AML-193 (cell line): ENCODE measurements at regions not wholly inside any gene's neighbourhood (a gene's known extent, or its start where the extent isn't known, plus 50 kb on each side); places are given as distances from the start of the nearest gene placed in this dataset.
A peak's percentile ranks its signal among the peaks of the same experiment; 100 is the strongest.

Source experiments
- DNase-seq, 2 experiments: peaks; one replicate each; lab custom pipeline; 2025; lab: John Stamatoyannopoulos, UW

GRCh38 chr13:51518827-51519226 is 65.4 kb upstream of the WDFY2 start:
- peak; percentile 28 to 34 for DNase-seq

GRCh38 chr13:51519771-51520216 is 64.5 kb upstream of the WDFY2 start:
- no peak for DNase-seq

- peak; percentile 79 to 82 for DNase-seq
Measured at GRCh38 chr13:51520524-51520923, 63.7 kb upstream of the WDFY2 start.

- peak; percentile 84 to 90 for DNase-seq
Measured at GRCh38 chr13:51523082-51523518, 61.2 kb upstream of the WDFY2 start.

- DNase-seq: no peak
Measured at GRCh38 chr13:51524312-51524711, 60.0 kb upstream of the WDFY2 start.

- no peak for DNase-seq
Measured at GRCh38 chr13:51524829-51525566, 59.3 kb upstream of the WDFY2 start.

- DNase-seq: no peak
Measured at GRCh38 chr13:51525567-51526167, 58.6 kb upstream of the WDFY2 start.

- no peak for DNase-seq
Measured at GRCh38 chr13:51526202-51526601, 58.1 kb upstream of the WDFY2 start.

- DNase-seq: no peak
Measured at GRCh38 chr13:51532736-51533197, 51.5 kb upstream of the WDFY2 start.

- DNase-seq: peak; percentile 63 to 75
Measured at GRCh38 chr13:51534041-51534817, 50.0 kb upstream of the WDFY2 start.
